ENCODE measurements at regions not wholly inside any gene's neighbourhood (a gene's known extent, or its start where the extent isn't known, plus 50 kb on each side); places are given as distances from the start of the nearest gene placed in this dataset.

GRCh38 chr10:128793726-128794655 lies 667.8 kb upstream of the MKI67 start:
- TF ChIP-seq, protein P1, sequence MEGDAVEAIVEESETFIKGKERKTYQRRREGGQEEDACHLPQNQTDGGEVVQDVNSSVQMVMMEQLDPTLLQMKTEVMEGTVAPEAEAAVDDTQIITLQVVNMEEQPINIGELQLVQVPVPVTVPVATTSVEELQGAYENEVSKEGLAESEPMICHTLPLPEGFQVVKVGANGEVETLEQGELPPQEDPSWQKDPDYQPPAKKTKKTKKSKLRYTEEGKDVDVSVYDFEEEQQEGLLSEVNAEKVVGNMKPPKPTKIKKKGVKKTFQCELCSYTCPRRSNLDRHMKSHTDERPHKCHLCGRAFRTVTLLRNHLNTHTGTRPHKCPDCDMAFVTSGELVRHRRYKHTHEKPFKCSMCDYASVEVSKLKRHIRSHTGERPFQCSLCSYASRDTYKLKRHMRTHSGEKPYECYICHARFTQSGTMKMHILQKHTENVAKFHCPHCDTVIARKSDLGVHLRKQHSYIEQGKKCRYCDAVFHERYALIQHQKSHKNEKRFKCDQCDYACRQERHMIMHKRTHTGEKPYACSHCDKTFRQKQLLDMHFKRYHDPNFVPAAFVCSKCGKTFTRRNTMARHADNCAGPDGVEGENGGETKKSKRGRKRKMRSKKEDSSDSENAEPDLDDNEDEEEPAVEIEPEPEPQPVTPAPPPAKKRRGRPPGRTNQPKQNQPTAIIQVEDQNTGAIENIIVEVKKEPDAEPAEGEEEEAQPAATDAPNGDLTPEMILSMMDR (IDR thresholded peaks at IDR 0.05; ENCODE audit: extremely low read depth, missing control alignments), result no peak
- DNase-seq (ENCODE audit: low spot score), result no peak

DNA sequence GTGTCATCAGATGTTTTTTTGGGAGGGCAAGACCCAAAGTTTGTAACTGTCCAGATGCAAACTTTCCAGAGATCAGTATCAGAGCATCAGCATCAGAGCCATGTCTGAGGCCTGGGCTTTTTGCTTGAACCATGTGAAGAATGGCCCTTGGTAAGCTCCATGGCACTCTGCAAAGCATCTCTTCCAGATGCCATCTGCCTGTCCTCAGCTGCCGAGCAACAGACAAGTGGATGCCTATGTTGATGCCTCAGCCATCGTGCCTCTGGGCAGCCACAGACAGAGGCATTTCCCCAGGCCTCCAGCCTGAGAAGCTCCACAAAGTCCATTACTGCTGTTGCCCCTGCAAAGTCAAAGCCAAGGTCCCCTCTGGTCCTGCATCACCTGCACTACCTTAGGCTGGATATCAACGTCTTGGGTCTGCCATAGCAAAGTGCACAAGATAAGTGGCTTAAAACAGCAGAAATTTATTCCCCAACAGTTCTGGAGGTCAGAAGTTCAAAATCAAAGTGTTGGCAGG lies 670.2 kb upstream of the MKI67 start:
- TF ChIP-seq, protein P1 (IDR thresholded peaks at IDR 0.05; ENCODE audit: extremely low read depth, missing control alignments), result no peak
- no peak for DNase-seq (ENCODE audit: low spot score)

- TF ChIP-seq, protein P1 (IDR thresholded peaks at IDR 0.05; ENCODE audit: extremely low read depth, missing control alignments), result no peak
- no peak for DNase-seq (ENCODE audit: low spot score)
Observed at GRCh38 chr10:128802062-128802461, 665.0 kb upstream of the MGMT start.

DNA sequence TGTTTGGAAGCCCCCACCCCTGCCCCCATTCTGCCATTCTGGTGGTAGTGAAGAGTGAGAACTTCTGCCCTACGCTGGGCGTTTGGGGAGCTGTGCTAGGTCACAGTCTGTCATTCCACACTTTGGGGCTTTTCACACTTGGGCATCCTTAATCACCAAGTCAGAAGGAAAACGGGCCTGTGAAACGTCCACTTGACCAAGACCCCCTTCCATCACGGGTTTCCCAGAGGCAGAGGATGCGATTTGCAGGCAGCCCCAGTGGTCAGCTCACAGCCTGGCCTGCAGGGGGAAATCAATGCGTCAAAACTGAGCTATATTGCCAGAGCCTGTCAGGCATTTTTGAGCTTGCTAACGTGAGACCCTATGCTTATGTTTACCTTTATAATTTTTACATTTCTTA lies 663.3 kb upstream of the MGMT start:
- TF ChIP-seq, protein P1 (IDR thresholded peaks at IDR 0.05; ENCODE audit: extremely low read depth, missing control alignments), result no peak
- DNase-seq (ENCODE audit: low spot score), result no peak

DNA sequence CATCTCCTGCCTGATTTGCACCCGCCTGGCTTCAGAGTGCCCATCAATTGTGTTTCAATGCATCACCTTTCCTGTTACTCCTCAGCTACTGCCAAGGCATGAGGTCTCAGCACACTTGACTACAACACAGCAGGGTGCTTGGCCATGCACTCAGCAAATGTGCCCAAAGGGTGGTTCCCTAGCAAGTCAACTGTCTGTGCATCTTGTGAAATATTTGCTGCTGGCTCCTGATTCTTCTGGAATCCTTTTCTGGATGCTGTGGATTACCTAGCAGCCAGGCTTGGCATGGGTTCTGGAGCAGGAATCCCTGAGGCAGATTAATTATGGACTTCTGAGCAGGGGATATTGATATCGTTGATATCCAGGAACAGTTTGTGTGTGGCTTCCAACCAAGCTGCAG lies 662.6 kb upstream of the MGMT start:
- DNase-seq (ENCODE audit: low spot score), result no peak
- TF ChIP-seq, protein P1 (IDR thresholded peaks at IDR 0.05; ENCODE audit: extremely low read depth, missing control alignments), result no peak

- DNase-seq (ENCODE audit: low spot score), result no peak
- TF ChIP-seq, protein P1 (IDR thresholded peaks at IDR 0.05; ENCODE audit: extremely low read depth, missing control alignments), result no peak
Observed at GRCh38 chr10:128808921-128809440, 658.1 kb upstream of the MGMT start.

- no peak for DNase-seq (ENCODE audit: low spot score)
- TF ChIP-seq, protein P1 (IDR thresholded peaks at IDR 0.05; ENCODE audit: extremely low read depth, missing control alignments), result no peak
Observed at GRCh38 chr10:128811511-128811910, 655.5 kb upstream of the MGMT start.
